Panc1 (cell line): ENCODE measurements at regions not wholly inside any gene's neighbourhood (a gene's known extent, or its start where the extent isn't known, plus 50 kb on each side); places are given as distances from the start of the nearest gene placed in this dataset.

ENCODE experiments used
- ATAC-seq: fragments of 200-7000 bp; cut with Tn5 transposase; 2 replicates; pipeline ENCODE4 v1.9.1; 2020; ENCODE audit warnings: mild to moderate bottlenecking, moderate library complexity
- BruUV-seq: library from RNA; stranded (reverse); fragments of 400-500 nt; replicated peaks from 2 replicates; lab custom pipeline; 2021; lab: Mats Ljungman, UMichigan
- CTCF ChIA-PET: fragments of 300-600 bp; sonication (Branson Sonifier 250); formaldehyde crosslinking; loops from one replicate; lab custom pipeline; 2022; ENCODE audit warnings: antibody characterized with exemption; lab: Charles Lee
- POLR2A ChIA-PET: fragments of 300-600 bp; sonication (Branson Sonifier 250); formaldehyde crosslinking; loops from one replicate; lab custom pipeline; 2022; ENCODE audit warnings: antibody characterized with exemption; lab: Charles Lee
- DNase-seq: peaks from one replicate; pipeline ENCODE4 v3.0.0-alpha.2; 2010; ENCODE audit warnings: low read depth, low spot score
- H3K27ac ChIP-seq: 2 replicates; pipeline ENCODE4 v1.5.1; 2011; ENCODE audit warnings: mild to moderate bottlenecking, low read length, inconsistent platforms
- H3K27me3 ChIP-seq: fragments of 200-500 bp; sonication (Bioruptor generic); 2 replicates; pipeline ENCODE4 v1.6.0; 2014; ENCODE audit warnings: low read length, inconsistent platforms; ENCODE audit not compliant: control insufficient read depth, insufficient read depth
- H3K36me3 ChIP-seq: fragments of 200-500 bp; sonication (Bioruptor generic); 2 replicates; pipeline ENCODE4 v1.5.1; 2014; ENCODE audit warnings: inconsistent platforms, mild to moderate bottlenecking, low read length, moderate library complexity; ENCODE audit not compliant: control insufficient read depth, insufficient read depth
- H3K4me1 ChIP-seq: 2 replicates; pipeline ENCODE4 v1.5.1; 2011; ENCODE audit warnings: inconsistent platforms, mild to moderate bottlenecking, low read length, moderate library complexity; ENCODE audit not compliant: control insufficient read depth, insufficient read depth
- H3K4me3 ChIP-seq, 2 experiments: 2 replicates each; pipeline ENCODE4 v1.5.1; 2011 to 2012; ENCODE audit warnings: low read depth in 2 of 2, low read length in 2 of 2, mild to moderate bottlenecking in 2 of 2, inconsistent platforms in 1 of 2, moderate library complexity in 1 of 2
- H3K9me3 ChIP-seq: fragments of 200-500 bp; sonication (Bioruptor generic); 2 replicates; pipeline ENCODE4 v1.5.1; 2014; ENCODE audit warnings: low read depth, mild to moderate bottlenecking, inconsistent platforms, low read length, moderate library complexity; ENCODE audit not compliant: control insufficient read depth, insufficient read depth
- CTCF ChIP-seq: fragments of 450-650 bp; IDR thresholded peaks from 2 replicates; pipeline ENCODE4 v1.5.1; 2017; ENCODE audit warnings: mild to moderate bottlenecking
- POLR2AphosphoS5 ChIP-seq: IDR thresholded peaks from 2 replicates; pipeline ENCODE4 v1.6.1; 2012; ENCODE audit warnings: mild to moderate bottlenecking, low read depth, low read length, moderate library complexity
- REST ChIP-seq, 2 experiments: IDR thresholded peaks; 2 replicates each; pipeline ENCODE4 v1.6.1; 2011 to 2012; ENCODE audit warnings: low read depth in 2 of 2, control low read depth in 1 of 2, low read length in 1 of 2, mild to moderate bottlenecking in 1 of 2, moderate library complexity in 1 of 2; ENCODE audit not compliant: insufficient read depth in 1 of 2
- SIN3A ChIP-seq: IDR thresholded peaks from 2 replicates; pipeline ENCODE4 v1.6.1; 2012; ENCODE audit warnings: low read depth, mild to moderate bottlenecking, low read length, moderate library complexity, borderline replicate concordance; ENCODE audit not compliant: insufficient read depth
- TCF7L2 ChIP-seq: IDR thresholded peaks from 2 replicates; pipeline ENCODE4 v1.6.1; 2011; ENCODE audit warnings: mild to moderate bottlenecking, low read depth, low read length, inconsistent platforms
- in situ Hi-C: cut with HindIII; loops from 2 replicates; pipeline ENCODE4 v1.10.0; 2016; ENCODE audit warnings: low sequenced_read_pairs, low pct_unique_long_range_greater_than_20kb
- intact Hi-C: fragments of 100-400 bp; cut with micrococcal nuclease; formaldehyde crosslinking; loops from one replicate; pipeline ENCODE4 v1.10.0; 2022; ENCODE audit not compliant: unreplicated experiment

GRCh38 chr2:223199531-223200515 is 147.8 kb downstream of the KCNE4 start:
- DNase-seq: no peak
- CTCF ChIA-PET: no interaction called here
- H3K36me3 ChIP-seq: no peaks in the 10 kb centered on the region
- H3K4me1 ChIP-seq: no peaks in the 10 kb centered on the region
- no peak for ATAC-seq
- no peak overlapping the region for H3K27ac ChIP-seq
- no peak overlapping the region for H3K4me3 ChIP-seq
- no peaks in the 10 kb centered on the region for H3K27me3 ChIP-seq
- TF ChIP-seq TCF7L2 (no peak), REST (IDR thresholded peaks at IDR 0.05; ENCODE audit: insufficient read depth in 1 of 2, low read depth in 2 of 2, low read length in 1 of 2) (no peak), CTCF (no peak), SIN3A (no peak), POLR2AphosphoS5 (no peak)
- no peaks in the 10 kb centered on the region for H3K9me3 ChIP-seq
- POLR2A ChIA-PET: no interaction called here
- no TSS peak for BruUV-seq
- in situ Hi-C loops: no loop called here
- intact Hi-C loops: no loop called here

DNA sequence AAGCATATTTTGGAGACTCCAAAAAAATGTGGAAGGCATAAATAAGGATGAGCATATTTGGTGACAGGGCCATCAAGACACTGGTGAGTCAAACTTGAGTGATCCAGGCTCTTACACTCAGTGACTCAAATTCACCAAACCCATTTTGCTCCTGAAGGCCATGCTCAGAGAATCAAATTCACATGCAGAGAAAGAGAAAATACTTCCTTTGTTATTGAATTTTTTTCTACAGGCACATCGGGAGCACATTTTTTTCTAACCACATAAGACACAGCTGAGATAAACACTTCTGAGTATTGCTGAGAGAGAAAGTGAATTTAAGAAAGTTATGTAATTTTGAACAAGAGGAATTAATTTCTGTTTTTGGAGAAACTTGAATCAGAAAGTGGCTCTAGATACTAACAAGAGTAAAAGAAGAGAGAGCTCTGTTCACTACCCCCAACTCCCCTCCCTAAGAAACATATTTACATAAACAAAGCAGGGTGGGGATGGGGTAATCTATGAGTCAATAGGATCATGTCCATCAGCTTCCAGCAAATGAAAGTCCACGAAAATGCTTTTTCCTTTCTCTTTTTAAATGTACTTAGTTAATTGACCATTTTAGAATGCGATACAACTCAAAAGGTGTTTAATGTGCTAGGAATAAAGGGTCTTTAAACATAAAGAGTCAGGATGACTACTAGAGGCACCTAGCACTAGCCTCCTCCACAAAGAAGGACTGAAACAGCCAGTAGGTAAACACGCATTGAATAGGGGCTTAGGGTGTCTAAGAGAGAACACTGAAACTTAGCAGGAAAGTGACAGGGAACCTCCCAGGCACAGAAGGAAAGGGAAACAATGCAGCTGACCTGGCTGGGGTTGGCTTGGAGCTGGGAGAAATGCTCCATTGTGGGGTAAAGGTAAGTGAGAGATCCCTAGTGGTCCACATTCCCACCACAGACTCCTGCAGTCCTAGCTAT is 152.3 kb downstream of the KCNE4 start:
- Histone ChIP-seq H3K4me1 (no peaks in the 10 kb centered on the region), H3K9me3 (0 out of 2 replicates have a peak, but pooled peaks cover 5% of the 10 kb centered on the region), H3K27me3 (no peaks in the 10 kb centered on the region), H3K27ac (no peak overlapping the region), H3K4me3 (no peak overlapping the region), H3K36me3 (no peaks in the 10 kb centered on the region)
- CTCF ChIA-PET: no interaction called here
- intact Hi-C loops: no loop called here
- DNase-seq: no peak
- POLR2A ChIA-PET: no interaction called here
- TF ChIP-seq CTCF (no peak), SIN3A (no peak), TCF7L2 (no peak), REST (IDR thresholded peaks at IDR 0.05; ENCODE audit: insufficient read depth in 1 of 2, low read depth in 2 of 2, low read length in 1 of 2) (no peak), POLR2AphosphoS5 (no peak)
- in situ Hi-C loops: no loop called here
- no TSS peak for BruUV-seq
- no peak for ATAC-seq
